GM18909 (cell line): ENCODE measurements at regions not wholly inside any gene's neighbourhood (a gene's known extent, or its start where the extent isn't known, plus 50 kb on each side); places are given as distances from the start of the nearest gene placed in this dataset.
A peak's percentile ranks its signal among the peaks of the same experiment; 100 is the strongest.
"Not testable (repeated sequence)": the region's sequence is repeated elsewhere in the genome, so short reads cannot be mapped to it uniquely, and the experiment has no call there.

Source experiments
- ATAC-seq: cut with Tn5 transposase; IDR thresholded peaks from one replicate; pipeline ENCODE4 v1.9.1; 2021; ENCODE audit warnings: mild to moderate bottlenecking; ENCODE audit not compliant: unreplicated experiment, poor library complexity

- ATAC-seq: no peak
These were observed 93.8 kb downstream of the GPR63 start for GRCh38 chr6:96743496-96743895.

GRCh38 chr6:96742702-96743101 is 94.6 kb downstream of the GPR63 start:
- ATAC-seq: no peak

GRCh38 chr6:96735332-96735731 is 101.9 kb downstream of the GPR63 start:
- ATAC-seq: no peak

GRCh38 chr6:96727144-96727543 is 110.1 kb downstream of the GPR63 start:
- ATAC-seq: peak; percentile 69

GRCh38 chr6:96725296-96725695 is 112.0 kb downstream of the GPR63 start:
- ATAC-seq: no peak

- ATAC-seq: no peak
These were observed 112.6 kb downstream of the GPR63 start for GRCh38 chr6:96724641-96725040.

- no peak for ATAC-seq
These were observed 113.9 kb downstream of the GPR63 start for GRCh38 chr6:96723362-96723761.

GRCh38 chr6:96721227-96721626 is 116.0 kb downstream of the GPR63 start:
- ATAC-seq: no peak

GRCh38 chr6:96716221-96716620 is 121.1 kb downstream of the GPR63 start:
- ATAC-seq: no peak

GRCh38 chr6:96715608-96716007 is 121.7 kb downstream of the GPR63 start:
- no peak for ATAC-seq

GRCh38 chr6:96704713-96705112 is 132.6 kb downstream of the GPR63 start:
- no peak for ATAC-seq

GRCh38 chr6:96702626-96703025 is 134.7 kb downstream of the GPR63 start:
- no peak for ATAC-seq

- ATAC-seq: no peak
These were observed 136.4 kb downstream of the GPR63 start for GRCh38 chr6:96700915-96701314.

GRCh38 chr6:96694429-96694828 is 131.5 kb downstream of the FHL5 start:
- ATAC-seq: not testable (repeated sequence)

GRCh38 chr6:96687121-96687520 is 124.2 kb downstream of the FHL5 start:
- no peak for ATAC-seq

GRCh38 chr6:96685702-96686101 is 122.8 kb downstream of the FHL5 start:
- no peak for ATAC-seq

GRCh38 chr6:96683819-96684528 is 121.0 kb downstream of the FHL5 start:
- no peak for ATAC-seq

GRCh38 chr6:96682017-96682416 is 119.1 kb downstream of the FHL5 start:
- ATAC-seq: no peak

GRCh38 chr6:96675597-96675996 is 112.7 kb downstream of the FHL5 start:
- no peak for ATAC-seq
